H1 (cell line): ENCODE measurements at regions not wholly inside any gene's neighbourhood (a gene's known extent, or its start where the extent isn't known, plus 50 kb on each side); places are given as distances from the start of the nearest gene placed in this dataset.

ENCODE experiments used
- JUN ChIP-seq: IDR thresholded peaks from 2 replicates; pipeline ENCODE4 v1.6.1; 2011; ENCODE audit warnings: low read depth, mild to moderate bottlenecking, improper control_type of control experiment, low read length

- no peak for TF ChIP-seq JUN
Measured at GRCh38 chr17:5661491-5662125, 77.3 kb upstream of the NLRP1 start (continued).
